ENCODE measurements at regions not wholly inside any gene's neighbourhood (a gene's known extent, or its start where the extent isn't known, plus 50 kb on each side); places are given as distances from the start of the nearest gene placed in this dataset.

- TF ChIP-seq CTCF (IDR thresholded peaks at IDR 0.05; ENCODE audit: insufficient read depth, low read length, poor library complexity, severe bottlenecking) (no peak), EZH2phosphoT487 (conservative IDR thresholded peaks at IDR 0.05; ENCODE audit: low read length) (no peak)
Observed at GRCh38 chr2:60301726-60302125, 251.7 kb downstream of the BCL11A start.
